HG03342 (cell line): ENCODE measurements at regions not wholly inside any gene's neighbourhood (a gene's known extent, or its start where the extent isn't known, plus 50 kb on each side); places are given as distances from the start of the nearest gene placed in this dataset.

Experiments
- ATAC-seq: cut with Tn5 transposase; IDR thresholded peaks from one replicate; pipeline ENCODE4 v1.9.1; 2021; ENCODE audit warnings: mild to moderate bottlenecking, moderate library complexity; ENCODE audit not compliant: unreplicated experiment

GRCh38 chr13:34037636-34038540 is 219.9 kb downstream of the RFC3 start:
- ATAC-seq, result no peak

GRCh38 chr13:34038541-34039068 is 220.7 kb downstream of the RFC3 start:
- no peak for ATAC-seq

GRCh38 chr13:34039678-34040077 is 221.7 kb downstream of the RFC3 start:
- ATAC-seq, result no peak

GRCh38 chr13:34040863-34041262 is 222.9 kb downstream of the RFC3 start:
- no peak for ATAC-seq

GRCh38 chr13:34044041-34044440 is 226.1 kb downstream of the RFC3 start:
- no peak for ATAC-seq

DNA sequence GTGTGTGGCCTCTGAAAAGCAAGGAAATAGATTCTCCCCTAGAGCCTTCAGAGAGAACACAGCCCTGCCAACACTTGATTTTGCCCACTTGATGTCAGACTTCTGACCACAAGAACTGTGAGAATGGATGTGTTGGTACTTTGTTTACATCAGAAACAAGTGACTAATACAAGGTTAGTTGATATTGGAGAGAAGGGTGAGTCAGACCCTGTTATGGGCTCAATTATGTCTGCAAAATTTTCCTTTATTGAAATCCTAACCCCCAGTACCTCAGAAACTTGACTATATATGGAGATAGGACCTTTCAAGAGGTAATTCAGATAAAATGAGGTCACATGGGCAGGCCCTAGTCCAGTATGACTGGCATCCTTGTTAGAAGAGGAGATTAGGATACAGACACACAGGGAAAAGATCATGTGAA is 226.7 kb downstream of the RFC3 start:
- no peak for ATAC-seq

DNA sequence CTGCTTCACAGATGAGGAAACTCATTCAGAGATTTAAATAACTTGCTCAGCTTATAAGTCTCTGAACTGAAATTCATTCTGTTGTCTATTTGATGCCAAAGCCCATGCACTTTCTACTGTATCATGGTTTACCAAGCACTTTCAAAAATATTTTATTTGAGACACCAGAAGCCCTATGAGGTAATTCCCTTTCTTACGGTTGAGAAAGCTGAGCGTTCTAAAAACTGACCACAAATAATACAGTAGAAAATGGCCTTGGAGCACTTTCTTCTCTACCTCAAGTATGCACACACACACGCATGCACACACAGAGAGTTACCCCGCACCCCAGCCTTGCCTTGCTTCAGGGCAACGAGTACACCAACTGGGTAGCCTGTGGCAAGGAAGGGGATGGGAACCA is 228.5 kb downstream of the RFC3 start:
- ATAC-seq, result no peak

DNA sequence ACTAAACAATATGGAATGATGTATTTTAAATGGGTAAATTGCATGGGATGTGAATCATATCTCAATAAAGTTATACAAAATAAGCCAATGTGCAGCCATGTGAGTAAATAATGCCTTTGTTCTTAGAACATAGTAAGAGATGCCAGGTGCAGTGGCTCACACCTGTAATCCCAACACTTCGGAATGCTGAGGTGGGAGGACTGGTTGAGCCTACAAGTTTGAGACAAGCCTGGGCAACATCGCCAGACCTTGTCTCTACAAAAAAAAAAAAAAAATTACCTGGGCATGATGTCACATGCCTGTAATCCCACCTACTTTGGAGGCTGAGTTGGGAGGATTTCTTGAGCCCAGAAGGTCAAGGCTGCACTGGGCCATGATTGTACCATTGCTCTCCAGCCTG is 230.7 kb downstream of the RFC3 start:
- no peak for ATAC-seq

- ATAC-seq, result no peak
Measured at GRCh38 chr13:34056733-34057258, 238.8 kb downstream of the RFC3 start.

GRCh38 chr13:34064456-34065205 is 246.7 kb downstream of the RFC3 start:
- no peak for ATAC-seq

- ATAC-seq, result no peak
Measured at GRCh38 chr13:34065928-34066327, 248.0 kb downstream of the RFC3 start.

GRCh38 chr13:34066344-34066743 is 248.4 kb downstream of the RFC3 start:
- ATAC-seq, result no peak

- ATAC-seq, result no peak
Measured at GRCh38 chr13:34070006-34070405, 252.1 kb downstream of the RFC3 start.

- ATAC-seq, result no peak
Measured at GRCh38 chr13:34070544-34071303, 252.8 kb downstream of the RFC3 start.

- no peak for ATAC-seq
Measured at GRCh38 chr13:34076319-34076718, 258.4 kb downstream of the RFC3 start.

- ATAC-seq, result no peak
Measured at GRCh38 chr13:34076943-34077703, 259.2 kb downstream of the RFC3 start.

DNA sequence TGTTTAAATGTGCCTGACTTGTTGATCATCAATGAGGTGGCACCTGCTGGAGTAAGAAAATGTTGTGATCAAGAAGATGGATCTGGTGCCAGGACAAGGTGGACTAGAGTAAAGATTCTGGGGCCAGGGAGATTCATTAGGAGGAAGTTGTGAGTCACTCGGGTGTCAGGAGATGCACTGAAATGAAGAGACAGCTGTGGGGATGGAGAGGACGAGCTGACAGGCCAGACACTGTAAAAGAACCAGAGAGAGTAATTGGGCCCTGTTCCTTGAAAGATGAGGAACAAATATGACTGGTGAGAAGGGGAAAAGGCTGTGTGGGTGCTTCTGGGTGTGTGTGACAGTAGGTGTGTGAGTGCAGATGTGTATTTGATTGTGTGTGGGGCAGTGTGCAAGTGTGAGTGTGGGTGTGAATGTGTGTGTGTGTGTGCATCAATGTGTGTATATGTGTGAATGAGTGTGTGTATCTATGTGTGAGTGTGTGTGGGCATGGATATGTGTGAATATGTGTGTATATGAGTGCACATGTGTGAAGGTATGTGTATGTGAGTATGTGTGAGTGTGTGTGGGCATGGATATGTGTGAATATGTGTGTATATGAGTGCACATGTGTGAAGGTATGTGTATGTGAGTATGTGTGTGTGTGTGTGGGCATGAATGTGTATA is 260.5 kb downstream of the RFC3 start:
- ATAC-seq, result no peak

GRCh38 chr13:34085204-34085603 is 267.3 kb downstream of the RFC3 start:
- no peak for ATAC-seq

DNA sequence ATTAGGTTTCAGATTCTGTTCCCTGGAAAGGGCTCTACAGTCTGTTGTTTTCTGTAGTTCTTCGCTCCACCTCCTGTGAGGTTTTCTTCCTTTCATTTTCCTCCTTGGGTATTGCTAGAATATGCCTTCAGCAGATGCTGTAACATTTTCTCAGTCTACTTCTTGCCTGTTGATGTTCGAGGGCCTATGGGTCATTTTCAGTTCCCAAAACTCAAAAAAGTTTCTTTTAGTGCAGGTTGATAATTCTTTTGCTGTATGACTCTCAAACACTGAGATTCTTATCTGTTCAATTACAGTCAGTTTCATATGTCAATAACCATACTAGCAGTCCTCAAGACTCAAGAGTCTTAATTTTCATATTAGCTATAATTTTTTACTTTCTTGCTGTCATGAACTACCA is 268.3 kb downstream of the RFC3 start:
- peak; percentile 68 for ATAC-seq

- no peak for ATAC-seq
Measured at GRCh38 chr13:34087791-34088190, 269.8 kb downstream of the RFC3 start.
